ENCODE measurements at regions not wholly inside any gene's neighbourhood (a gene's known extent, or its start where the extent isn't known, plus 50 kb on each side); places are given as distances from the start of the nearest gene placed in this dataset.
A peak's percentile ranks its signal among the peaks of the same experiment; 100 is the strongest.

DNA sequence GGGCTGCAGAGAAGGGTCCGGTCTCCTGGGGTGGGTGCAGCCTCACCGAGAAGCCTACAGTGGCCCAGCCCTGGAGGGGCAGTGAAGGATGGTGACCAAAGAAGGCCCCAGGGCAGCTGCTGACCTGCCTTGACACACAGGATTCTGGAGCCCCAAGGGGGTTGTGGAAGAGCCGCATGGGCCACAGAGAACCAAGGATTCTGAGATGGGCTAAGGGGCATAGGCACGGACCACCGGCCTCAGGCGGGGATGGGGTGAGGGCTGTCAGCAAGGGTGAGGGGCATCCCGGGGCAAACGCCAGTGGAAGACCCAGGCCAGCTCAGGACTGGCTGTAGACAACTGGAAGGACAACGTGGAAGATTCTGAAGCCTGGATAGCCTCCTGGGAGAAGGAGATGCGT lies 151.6 kb downstream of the TEX29 start:
- Histone ChIP-seq H3K4me1 (ENCODE audit: control insufficient read depth, extremely low read depth, insufficient read depth, low read length) (no peaks in the 10 kb centered on the region), H3K36me3 (ENCODE audit: control insufficient read depth, insufficient read depth, low read length) (no peaks in the 10 kb centered on the region), H3K4me3 (replicated peaks in 1 of 4; ENCODE audit: control extremely low read depth in 1 of 4, insufficient read depth in 1 of 4, low read depth in 3 of 4, low read length in 4 of 4) (no peak overlapping the region), H3K9ac (ENCODE audit: insufficient read depth, low read length) (no peak overlapping the region), H3K9me3 (ENCODE audit: control insufficient read depth, insufficient read depth, low read depth, low read length) (no peaks in the 10 kb centered on the region), H3K27me3 (ENCODE audit: control insufficient read depth, insufficient read depth, low read length) (no peaks in the 10 kb centered on the region), H4K20me1 (ENCODE audit: control insufficient read depth, extremely low read depth, insufficient read depth, low read length) (no peaks in the 10 kb centered on the region), H3K27ac (ENCODE audit: insufficient read depth, low read length) (no peak overlapping the region), H2AFZ (ENCODE audit: low read length) (no peak overlapping the region), H3K4me2 (ENCODE audit: extremely low read depth, insufficient read depth, low read length) (no peak overlapping the region), H3K79me2 (ENCODE audit: control insufficient read depth, insufficient read depth, low read length) (no peaks in the 10 kb centered on the region)
- no peak for DNase-seq (ENCODE audit: low read depth in 2 of 2)
- TF ChIP-seq CTCF (conservative IDR thresholded peaks at IDR 0.05 in 1 of 2, IDR thresholded peaks at IDR 0.05 in 1 of 2; ENCODE audit: low read depth in 1 of 2, low read length in 2 of 2) = no peak
- no peak for TF ChIP-seq EZH2 (IDR thresholded peaks at IDR 0.05; ENCODE audit: low read length, missing control alignments)

DNA sequence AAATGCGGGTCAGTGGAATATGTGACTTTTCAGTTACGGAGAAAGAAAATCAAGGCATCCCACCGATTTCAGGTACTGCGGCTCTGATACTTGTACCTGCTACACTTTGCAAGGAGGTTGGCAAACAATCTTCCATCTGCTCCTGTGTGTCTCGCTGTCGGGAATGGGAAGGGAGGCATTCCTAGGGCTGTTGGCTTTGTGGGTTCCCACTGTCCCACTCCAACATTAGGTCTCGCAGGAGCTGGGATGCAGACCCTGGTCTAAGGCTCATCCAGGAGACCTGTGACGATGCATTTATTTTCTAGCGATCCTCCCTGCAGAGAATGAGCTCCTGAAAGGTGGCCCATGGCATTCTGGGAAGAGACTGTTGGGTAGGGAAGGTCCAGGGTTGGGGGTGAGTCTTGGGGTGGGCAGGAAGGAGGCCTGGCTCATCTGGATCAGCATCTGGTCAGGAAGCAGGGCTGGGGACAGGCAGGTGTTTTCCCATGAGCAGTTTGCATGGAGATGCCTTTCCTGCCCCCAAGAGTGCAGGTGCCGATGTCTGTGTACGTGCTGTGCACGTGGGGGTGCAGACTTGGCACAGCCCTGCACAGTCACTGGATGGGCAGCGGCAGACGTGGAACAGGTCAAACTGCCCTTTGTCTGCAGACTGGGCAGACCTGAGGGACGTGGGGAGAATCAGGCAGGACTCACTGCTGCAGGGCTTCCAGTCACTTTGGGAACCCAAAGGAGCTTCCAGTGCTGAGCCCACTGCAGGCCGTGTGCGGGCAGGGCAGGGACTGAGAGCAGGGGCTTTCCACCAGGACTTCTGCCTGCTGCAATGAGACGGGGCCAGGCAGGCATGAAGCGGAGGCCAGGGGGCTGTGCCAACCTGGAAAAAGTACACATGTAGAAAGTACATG lies 152.4 kb downstream of the TEX29 start:
- Histone ChIP-seq H3K4me1 (ENCODE audit: control insufficient read depth, extremely low read depth, insufficient read depth, low read length) (no peaks in the 10 kb centered on the region), H4K20me1 (ENCODE audit: control insufficient read depth, extremely low read depth, insufficient read depth, low read length) (no peaks in the 10 kb centered on the region), H3K27ac (ENCODE audit: insufficient read depth, low read length) (no peak overlapping the region), H3K36me3 (ENCODE audit: control insufficient read depth, insufficient read depth, low read length) (no peaks in the 10 kb centered on the region), H3K9ac (ENCODE audit: insufficient read depth, low read length) (no peak overlapping the region), H3K4me3 (replicated peaks in 1 of 4; ENCODE audit: control extremely low read depth in 1 of 4, insufficient read depth in 1 of 4, low read depth in 3 of 4, low read length in 4 of 4) (no peak overlapping the region), H3K27me3 (ENCODE audit: control insufficient read depth, insufficient read depth, low read length) (no peaks in the 10 kb centered on the region), H3K4me2 (ENCODE audit: extremely low read depth, insufficient read depth, low read length) (no peak overlapping the region), H3K79me2 (ENCODE audit: control insufficient read depth, insufficient read depth, low read length) (no peaks in the 10 kb centered on the region), H3K9me3 (ENCODE audit: control insufficient read depth, insufficient read depth, low read depth, low read length) (no peaks in the 10 kb centered on the region), H2AFZ (ENCODE audit: low read length) (no peak overlapping the region)
- no peak for DNase-seq (ENCODE audit: low read depth in 2 of 2)
- TF ChIP-seq EZH2 (IDR thresholded peaks at IDR 0.05; ENCODE audit: low read length, missing control alignments) (no peak), CTCF (conservative IDR thresholded peaks at IDR 0.05 in 1 of 2, IDR thresholded peaks at IDR 0.05 in 1 of 2; ENCODE audit: low read depth in 1 of 2, low read length in 2 of 2) (no peak)

- no peaks in the 10 kb centered on the region for H3K36me3 ChIP-seq (ENCODE audit: control insufficient read depth, insufficient read depth, low read length)
- no peaks in the 10 kb centered on the region for H3K27me3 ChIP-seq (ENCODE audit: control insufficient read depth, insufficient read depth, low read length)
- H3K4me1 ChIP-seq (ENCODE audit: control insufficient read depth, extremely low read depth, insufficient read depth, low read length) = no peaks in the 10 kb centered on the region
- no peak overlapping the region for H3K4me2 ChIP-seq (ENCODE audit: extremely low read depth, insufficient read depth, low read length)
- H2AFZ ChIP-seq (ENCODE audit: low read length) = no peak overlapping the region
- H3K4me3 ChIP-seq (replicated peaks in 1 of 4; ENCODE audit: control extremely low read depth in 1 of 4, insufficient read depth in 1 of 4, low read depth in 3 of 4, low read length in 4 of 4) = no peak overlapping the region
- H3K27ac ChIP-seq (ENCODE audit: insufficient read depth, low read length) = no peak overlapping the region
- H3K9ac ChIP-seq (ENCODE audit: insufficient read depth, low read length) = no peak overlapping the region
- no peaks in the 10 kb centered on the region for H3K79me2 ChIP-seq (ENCODE audit: control insufficient read depth, insufficient read depth, low read length)
- H3K9me3 ChIP-seq (ENCODE audit: control insufficient read depth, insufficient read depth, low read depth, low read length) = no peaks in the 10 kb centered on the region
- TF ChIP-seq CTCF (conservative IDR thresholded peaks at IDR 0.05 in 1 of 2, IDR thresholded peaks at IDR 0.05 in 1 of 2; ENCODE audit: low read depth in 1 of 2, low read length in 2 of 2) (peak; percentile 50 to 53), EZH2 (IDR thresholded peaks at IDR 0.05; ENCODE audit: low read length, missing control alignments) (no peak)
- no peaks in the 10 kb centered on the region for H4K20me1 ChIP-seq (ENCODE audit: control insufficient read depth, extremely low read depth, insufficient read depth, low read length)
- DNase-seq (ENCODE audit: low read depth in 2 of 2) = peak; percentile 19 to 57
Measured at GRCh38 chr13:111474136-111475002, 153.9 kb downstream of the TEX29 start.
